GM12872 (cell line): ENCODE measurements at regions not wholly inside any gene's neighbourhood (a gene's known extent, or its start where the extent isn't known, plus 50 kb on each side); places are given as distances from the start of the nearest gene placed in this dataset.

Experiments used
- TF ChIP-seq, protein P1 (sequence below): IDR thresholded peaks from 3 replicates; pipeline ENCODE4 v1.5.1; 2011; ENCODE audit warnings: low read depth, mild to moderate bottlenecking, low read length, moderate library complexity; ENCODE audit not compliant: insufficient read depth

DNA sequence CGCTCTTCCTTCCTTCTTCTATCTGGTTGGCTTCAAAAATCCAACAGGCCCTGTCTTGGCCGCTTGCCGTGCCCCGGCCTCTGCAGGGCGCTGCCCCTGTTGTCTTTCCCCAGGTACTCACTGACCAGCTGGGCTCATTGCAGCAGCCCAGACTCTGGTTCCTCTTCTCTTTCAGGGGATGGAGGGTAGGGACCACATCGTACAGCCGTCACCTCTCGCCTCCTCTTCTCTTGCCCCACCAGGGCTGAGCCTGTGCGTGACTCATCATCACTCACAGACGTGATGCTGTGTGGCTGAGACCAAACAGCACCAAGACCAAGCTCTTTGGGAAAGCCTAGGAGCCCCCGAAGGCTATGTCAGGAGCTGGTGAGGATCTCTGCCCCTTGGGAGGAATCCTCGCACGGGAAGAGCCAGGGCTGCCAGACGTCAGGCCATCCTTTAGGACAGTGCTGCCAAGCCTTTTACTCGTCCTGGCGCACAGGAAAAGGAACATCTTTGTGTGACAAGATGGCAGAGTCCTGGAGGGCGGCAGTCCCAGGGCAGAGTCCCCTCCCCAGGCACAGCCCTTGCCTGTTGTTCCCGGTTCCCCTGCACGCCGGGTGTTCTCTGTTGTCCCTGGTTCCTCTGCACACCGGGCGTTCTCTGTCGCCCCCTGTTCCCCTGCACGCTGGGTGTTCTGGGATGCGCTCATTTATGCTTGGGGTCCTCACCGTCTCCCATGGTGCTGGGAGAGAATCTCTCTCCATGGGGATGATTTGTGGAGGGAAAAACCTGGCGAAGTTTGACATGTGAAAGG is 188.5 kb upstream of the SHH start:
- TF ChIP-seq, protein P1, sequence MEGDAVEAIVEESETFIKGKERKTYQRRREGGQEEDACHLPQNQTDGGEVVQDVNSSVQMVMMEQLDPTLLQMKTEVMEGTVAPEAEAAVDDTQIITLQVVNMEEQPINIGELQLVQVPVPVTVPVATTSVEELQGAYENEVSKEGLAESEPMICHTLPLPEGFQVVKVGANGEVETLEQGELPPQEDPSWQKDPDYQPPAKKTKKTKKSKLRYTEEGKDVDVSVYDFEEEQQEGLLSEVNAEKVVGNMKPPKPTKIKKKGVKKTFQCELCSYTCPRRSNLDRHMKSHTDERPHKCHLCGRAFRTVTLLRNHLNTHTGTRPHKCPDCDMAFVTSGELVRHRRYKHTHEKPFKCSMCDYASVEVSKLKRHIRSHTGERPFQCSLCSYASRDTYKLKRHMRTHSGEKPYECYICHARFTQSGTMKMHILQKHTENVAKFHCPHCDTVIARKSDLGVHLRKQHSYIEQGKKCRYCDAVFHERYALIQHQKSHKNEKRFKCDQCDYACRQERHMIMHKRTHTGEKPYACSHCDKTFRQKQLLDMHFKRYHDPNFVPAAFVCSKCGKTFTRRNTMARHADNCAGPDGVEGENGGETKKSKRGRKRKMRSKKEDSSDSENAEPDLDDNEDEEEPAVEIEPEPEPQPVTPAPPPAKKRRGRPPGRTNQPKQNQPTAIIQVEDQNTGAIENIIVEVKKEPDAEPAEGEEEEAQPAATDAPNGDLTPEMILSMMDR = no peak

DNA sequence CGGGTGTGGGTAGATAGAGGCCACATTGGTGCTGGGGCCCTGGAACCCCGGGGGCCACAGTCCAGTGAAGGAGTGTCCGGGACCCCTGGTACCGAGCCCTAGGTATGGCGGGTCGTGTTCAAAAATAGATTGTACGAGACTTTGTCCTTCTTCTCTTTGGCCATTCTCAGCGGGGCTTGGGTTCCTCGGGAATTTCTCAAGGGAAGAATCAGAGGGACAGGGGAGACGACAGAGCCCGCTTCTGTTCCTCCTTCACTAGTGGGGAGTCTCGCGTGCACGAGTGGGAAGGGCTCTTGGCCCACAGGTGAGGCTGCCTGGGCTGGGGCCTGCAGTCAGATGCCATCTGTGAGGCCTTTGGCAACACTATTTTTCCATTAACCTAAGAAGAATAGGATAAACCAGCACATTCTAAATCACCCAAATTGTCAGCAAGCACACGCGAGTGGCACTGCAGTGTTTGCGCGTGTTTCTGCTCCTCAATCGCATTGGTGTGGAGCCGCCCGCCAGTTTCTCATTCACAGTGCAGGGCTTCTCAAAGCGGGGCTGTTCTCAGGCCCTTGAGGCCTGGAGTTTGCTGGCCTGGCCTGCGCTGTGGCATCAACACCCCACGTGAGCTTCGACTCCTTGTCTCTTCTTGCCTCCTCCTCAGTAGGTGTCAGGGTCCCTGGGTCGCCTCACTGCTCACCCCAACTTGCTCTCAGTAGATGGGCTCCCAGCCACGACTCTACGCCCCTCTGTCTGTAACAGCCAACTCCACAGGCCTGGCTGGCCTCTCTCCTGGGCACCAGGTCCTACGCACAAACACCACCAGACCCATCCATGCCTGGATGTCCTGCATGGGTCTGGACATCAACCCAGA is 187.6 kb upstream of the SHH start:
- TF ChIP-seq, protein P1 = no peak

DNA sequence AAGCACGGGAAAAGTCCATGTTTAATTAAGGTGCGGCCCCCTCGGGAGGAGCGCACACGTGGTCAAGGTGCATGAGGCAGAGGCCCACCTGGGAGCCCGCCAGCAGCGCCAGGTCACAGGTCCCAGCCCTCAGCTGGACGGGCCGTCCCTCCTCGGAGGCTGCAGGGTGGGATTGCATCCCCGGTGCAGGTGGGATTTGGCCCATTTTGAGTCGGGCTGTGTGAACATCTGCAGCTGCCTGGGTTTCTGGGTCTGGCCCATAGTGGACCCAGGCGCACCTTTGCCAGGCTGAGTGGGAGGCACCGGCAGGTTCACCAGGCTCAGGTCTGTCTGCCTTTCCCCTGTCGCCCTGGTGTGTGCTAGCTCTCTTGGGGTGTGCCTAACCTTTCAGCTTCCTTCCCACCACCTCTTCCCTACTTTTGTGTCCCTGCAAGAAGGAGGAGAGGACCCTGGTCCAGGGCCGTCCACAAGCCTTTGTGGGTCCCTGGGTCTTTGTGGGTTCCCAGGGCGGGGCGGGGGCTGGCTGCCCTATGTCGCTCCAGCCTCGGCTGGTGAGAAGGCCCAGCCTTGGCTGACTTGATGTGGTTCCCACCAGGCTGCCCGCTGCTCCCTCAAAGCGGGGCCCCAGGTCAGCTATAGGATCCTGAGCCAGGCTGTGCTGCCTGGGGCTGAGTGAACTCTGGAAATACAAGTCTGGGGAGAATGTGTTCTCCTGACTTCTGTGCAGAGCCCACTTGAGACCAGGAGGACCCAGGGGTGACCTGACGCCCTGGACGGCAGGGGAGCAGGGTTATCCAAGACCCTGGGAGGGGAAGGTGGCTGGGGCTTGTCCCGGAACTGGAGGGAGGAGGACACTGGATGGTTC is 186.7 kb upstream of the SHH start:
- TF ChIP-seq, protein P1 = no peak

GRCh38 chr7:155998328-155998691 is 186.0 kb upstream of the SHH start:
- TF ChIP-seq, protein P1 = no peak

DNA sequence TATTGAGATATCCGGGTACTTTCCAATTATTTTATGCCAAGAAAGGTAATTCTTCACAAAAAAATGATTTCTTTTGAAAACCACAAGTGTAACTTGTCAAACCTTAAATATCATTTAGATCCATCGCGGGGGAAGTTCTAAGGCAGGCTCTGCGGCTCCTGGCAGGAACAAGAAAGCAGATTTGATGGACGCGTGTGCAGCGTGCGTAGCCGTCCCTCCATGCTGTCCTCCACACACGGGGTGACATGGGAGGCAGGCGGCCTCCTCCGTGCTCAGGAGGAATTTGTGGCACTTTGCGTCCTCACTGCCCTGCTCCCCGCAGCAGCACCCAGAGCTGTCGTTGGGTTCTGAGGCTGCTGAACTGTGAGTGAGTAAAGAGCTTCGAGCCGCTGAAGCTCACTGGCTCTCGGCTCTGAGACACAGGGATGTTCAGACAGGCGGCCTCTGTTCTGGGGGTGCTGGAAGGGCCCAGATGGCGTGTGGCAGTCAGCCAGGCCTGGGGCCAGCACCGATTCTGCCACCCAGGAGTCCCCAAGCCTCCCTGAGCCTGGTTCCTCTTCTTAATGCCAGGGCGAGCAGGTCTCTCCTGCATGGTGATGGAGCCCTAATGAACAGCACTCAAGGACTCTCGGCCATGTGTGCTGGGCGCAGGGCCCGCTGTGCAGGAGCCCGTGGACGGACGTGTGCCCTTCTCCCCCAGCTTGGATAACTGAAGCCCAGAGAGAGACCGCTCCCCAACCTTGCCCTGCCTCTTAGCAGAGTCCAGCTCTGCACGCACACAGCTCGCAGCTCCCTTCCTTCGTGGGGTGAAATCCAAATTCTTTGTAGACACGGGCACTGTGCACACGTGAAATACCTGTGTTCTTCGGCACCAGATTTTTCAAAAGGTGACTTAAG is 185.4 kb upstream of the SHH start:
- TF ChIP-seq, protein P1 = no peak

GRCh38 chr7:155996718-155997280 is 184.5 kb upstream of the SHH start:
- TF ChIP-seq, protein P1 = no peak
